Peyer's patch (tissue), 4 donors: ENCODE measurements at regions not wholly inside any gene's neighbourhood (a gene's known extent, or its start where the extent isn't known, plus 50 kb on each side); places are given as distances from the start of the nearest gene placed in this dataset.

ENCODE experiments used
- DNase-seq, 3 donors: peaks; one replicate each; pipeline ENCODE4 v3.0.0-alpha.2; 2017 to 2019
- H3K27ac ChIP-seq, 4 donors: fragments of 200-600 bp; sonication (generic); one replicate each; pipeline ENCODE4 v1.5.1; 2016 to 2019
- H3K27me3 ChIP-seq, 2 donors: fragments of 200-600 bp; sonication (generic); one replicate each; pipeline ENCODE4 v1.5.1; 2019
- H3K36me3 ChIP-seq, 3 donors: fragments of 200-600 bp; sonication (generic); one replicate each; pipeline ENCODE4 v1.5.1; 2016 to 2019
- H3K4me1 ChIP-seq, 4 donors: fragments of 200-600 bp; sonication (generic); one replicate each; pipeline ENCODE4 v1.5.1; 2016 to 2019
- H3K4me3 ChIP-seq, 4 donors: fragments of 200-600 bp; sonication (generic); 1 replicate in 3 of 4; 2 replicates in 1 of 4; pipeline ENCODE4 v1.5.1; 2016 to 2019; ENCODE audit warnings: mild to moderate bottlenecking in 1 of 4
- H3K9me3 ChIP-seq, 4 donors: fragments of 200-600 bp; sonication (generic); one replicate each; pipeline ENCODE4 v1.5.1; 2016 to 2019; ENCODE audit warnings: mild to moderate bottlenecking in 1 of 4
- POLR2A ChIP-seq, 2 donors: fragments of 450-650 bp; IDR thresholded peaks; one replicate each; pipeline ENCODE4 v1.5.1; 2017; ENCODE audit warnings: antibody characterized with exemption in 2 of 2, mild to moderate bottlenecking in 2 of 2, moderate library complexity in 2 of 2
- TF ChIP-seq, protein P1 (sequence below), 6 experiments: fragments of 450-650 bp in 4 of 6; fragments of 200-600 bp in 2 of 6; sonication (generic) in 1 of 6; IDR thresholded peaks; one replicate each; pipeline ENCODE4 v1.5.1; 2017 to 2019; ENCODE audit warnings: antibody characterized with exemption in 6 of 6, mild to moderate bottlenecking in 3 of 6, moderate library complexity in 1 of 6

DNA sequence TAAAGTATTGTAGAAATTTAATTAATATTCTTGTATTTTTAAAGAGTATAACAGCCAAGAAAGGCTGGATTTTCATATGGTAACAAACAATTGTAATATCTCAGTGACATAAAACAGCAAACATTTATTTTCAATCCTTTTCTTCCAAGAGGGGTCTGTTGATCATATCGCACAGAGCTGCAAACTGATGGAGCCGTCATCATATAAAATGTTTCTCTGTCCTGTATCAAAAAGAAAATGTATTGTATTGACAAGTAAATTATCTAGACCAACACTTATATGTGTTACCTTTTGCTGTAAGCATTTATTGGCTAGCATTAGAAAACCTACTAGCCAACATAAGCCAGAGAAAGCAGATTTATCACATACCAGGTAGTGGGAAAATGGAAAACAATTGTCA lies 2861.4 kb upstream of the PCDH20 start:
- no peaks in the 10 kb centered on the region for H3K36me3 ChIP-seq
- no peaks in the 10 kb centered on the region for H3K4me1 ChIP-seq
- H3K9me3 ChIP-seq = peaks cover 0 to 2% (median 0%) of the 10 kb centered on the region in 4 donors
- no peak overlapping the region for H3K4me3 ChIP-seq
- no peaks in the 10 kb centered on the region for H3K27me3 ChIP-seq
- no peak for DNase-seq
- no peak for TF ChIP-seq POLR2A (IDR thresholded peaks at IDR 0.05)
- TF ChIP-seq, protein P1, sequence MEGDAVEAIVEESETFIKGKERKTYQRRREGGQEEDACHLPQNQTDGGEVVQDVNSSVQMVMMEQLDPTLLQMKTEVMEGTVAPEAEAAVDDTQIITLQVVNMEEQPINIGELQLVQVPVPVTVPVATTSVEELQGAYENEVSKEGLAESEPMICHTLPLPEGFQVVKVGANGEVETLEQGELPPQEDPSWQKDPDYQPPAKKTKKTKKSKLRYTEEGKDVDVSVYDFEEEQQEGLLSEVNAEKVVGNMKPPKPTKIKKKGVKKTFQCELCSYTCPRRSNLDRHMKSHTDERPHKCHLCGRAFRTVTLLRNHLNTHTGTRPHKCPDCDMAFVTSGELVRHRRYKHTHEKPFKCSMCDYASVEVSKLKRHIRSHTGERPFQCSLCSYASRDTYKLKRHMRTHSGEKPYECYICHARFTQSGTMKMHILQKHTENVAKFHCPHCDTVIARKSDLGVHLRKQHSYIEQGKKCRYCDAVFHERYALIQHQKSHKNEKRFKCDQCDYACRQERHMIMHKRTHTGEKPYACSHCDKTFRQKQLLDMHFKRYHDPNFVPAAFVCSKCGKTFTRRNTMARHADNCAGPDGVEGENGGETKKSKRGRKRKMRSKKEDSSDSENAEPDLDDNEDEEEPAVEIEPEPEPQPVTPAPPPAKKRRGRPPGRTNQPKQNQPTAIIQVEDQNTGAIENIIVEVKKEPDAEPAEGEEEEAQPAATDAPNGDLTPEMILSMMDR (IDR thresholded peaks at IDR 0.05) = no peak
- no peak overlapping the region for H3K27ac ChIP-seq

DNA sequence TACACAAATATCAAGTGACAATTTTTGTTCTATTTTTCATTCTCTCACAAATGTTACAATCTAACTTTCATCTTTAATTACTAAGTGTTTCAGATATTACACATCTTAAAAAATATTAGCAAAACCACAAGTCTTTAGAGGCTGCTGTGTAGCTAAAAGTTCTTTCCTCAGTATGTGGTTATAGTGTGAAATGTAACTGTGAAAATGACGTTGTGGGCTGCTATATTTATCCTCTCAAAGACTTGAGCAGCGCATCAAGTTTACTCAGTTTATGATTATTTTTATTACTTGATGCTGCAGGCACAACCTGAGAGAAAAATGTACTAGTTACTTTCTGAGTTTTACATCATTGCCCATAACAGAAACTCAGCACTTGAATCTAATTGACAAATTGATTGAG lies 2860.6 kb upstream of the PCDH20 start:
- no peak for DNase-seq
- Histone ChIP-seq H3K36me3 (no peaks in the 10 kb centered on the region), H3K4me3 (no peak overlapping the region), H3K27me3 (no peaks in the 10 kb centered on the region), H3K27ac (no peak overlapping the region), H3K9me3 (peaks cover 0 to 5% (median 0%) of the 10 kb centered on the region in 4 donors), H3K4me1 (no peaks in the 10 kb centered on the region)
- TF ChIP-seq POLR2A (IDR thresholded peaks at IDR 0.05) = no peak
- TF ChIP-seq, protein P1 (IDR thresholded peaks at IDR 0.05) = no peak

DNA sequence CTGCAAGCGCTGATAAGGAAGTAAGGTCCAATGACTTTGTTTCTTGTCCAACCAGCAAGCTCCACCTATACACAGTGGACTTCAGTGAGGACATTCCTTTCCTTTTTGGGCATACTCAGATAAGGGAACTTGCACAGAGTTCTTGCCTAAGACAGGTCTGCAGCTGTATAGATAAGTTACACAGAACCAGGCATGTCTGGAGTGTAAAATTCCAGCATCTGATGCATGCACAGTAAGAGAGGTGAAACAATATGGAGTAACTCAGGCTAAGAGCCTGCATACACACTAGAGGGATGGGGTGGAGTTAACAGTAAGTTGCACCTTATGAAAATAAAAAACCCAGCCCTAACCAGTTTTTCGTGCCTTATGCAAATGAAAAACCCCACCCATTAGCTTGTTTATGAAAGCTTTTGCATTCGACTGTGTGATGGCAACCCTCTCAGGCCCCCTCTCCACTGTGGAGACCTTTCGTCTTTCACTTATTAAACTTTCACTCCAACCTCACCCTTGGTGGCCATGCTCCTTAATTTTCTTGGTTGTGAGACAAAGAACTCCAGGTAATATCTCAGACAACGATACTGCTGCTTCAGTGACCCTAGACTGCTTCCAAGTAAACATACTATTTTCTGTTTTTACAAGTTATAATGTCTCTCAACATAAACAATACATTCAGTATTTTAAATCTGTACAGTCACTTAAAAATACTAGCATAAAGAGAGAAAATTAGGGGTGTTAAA lies 2859.0 kb upstream of the PCDH20 start:
- Histone ChIP-seq H3K4me3 (no peak overlapping the region), H3K27me3 (no peaks in the 10 kb centered on the region), H3K4me1 (no peaks in the 10 kb centered on the region), H3K9me3 (peaks cover 0 to 5% (median 0%) of the 10 kb centered on the region in 4 donors), H3K27ac (no peak overlapping the region), H3K36me3 (no peaks in the 10 kb centered on the region)
- DNase-seq = no peak
- TF ChIP-seq POLR2A (IDR thresholded peaks at IDR 0.05) = no peak
- TF ChIP-seq, protein P1 (IDR thresholded peaks at IDR 0.05) = no peak

DNA sequence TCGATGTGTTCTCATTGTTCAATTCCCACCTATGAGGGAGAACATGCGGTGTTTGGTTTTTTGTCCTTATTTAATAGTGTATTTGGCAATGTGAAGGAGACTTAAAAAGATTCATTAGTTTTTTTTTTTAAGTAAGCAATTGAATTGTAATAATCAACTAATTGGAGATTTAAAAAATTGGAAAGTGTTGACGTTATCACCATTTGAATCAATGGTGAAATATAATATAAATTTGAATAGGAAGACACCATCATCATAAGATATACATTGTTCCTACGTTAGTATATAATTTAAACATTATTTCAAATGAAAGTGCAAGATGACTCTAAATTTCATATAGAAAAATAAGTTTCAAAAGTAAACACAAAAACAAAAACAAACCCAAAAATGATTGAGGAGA lies 2858.1 kb upstream of the PCDH20 start:
- Histone ChIP-seq H3K27ac (no peak overlapping the region), H3K36me3 (no peaks in the 10 kb centered on the region), H3K4me3 (no peak overlapping the region), H3K9me3 (peaks cover 0 to 5% (median 0%) of the 10 kb centered on the region in 4 donors), H3K4me1 (no peaks in the 10 kb centered on the region), H3K27me3 (no peaks in the 10 kb centered on the region)
- TF ChIP-seq POLR2A (IDR thresholded peaks at IDR 0.05) = no peak
- TF ChIP-seq, protein P1 (IDR thresholded peaks at IDR 0.05) = no peak
- DNase-seq = no peak

DNA sequence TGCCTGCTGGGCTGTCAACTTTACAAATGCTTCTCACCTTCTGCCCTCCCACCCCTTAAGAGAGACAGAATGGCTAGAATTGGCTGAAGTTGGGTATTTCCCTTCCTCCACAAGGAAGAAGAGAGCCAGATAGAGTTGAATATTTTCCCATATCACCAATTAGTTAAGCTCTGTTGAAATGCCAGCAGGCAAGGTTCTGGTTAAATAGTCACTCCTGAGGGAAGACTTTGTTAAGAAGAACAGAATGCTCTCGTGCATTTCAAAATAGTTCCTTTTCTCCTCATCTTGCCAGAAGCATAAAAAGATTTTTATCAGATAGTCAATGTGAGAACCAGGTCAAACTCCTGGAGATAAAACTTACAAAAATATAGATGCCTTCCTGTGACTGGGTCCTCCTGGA lies 2857.0 kb upstream of the PCDH20 start:
- Histone ChIP-seq H3K36me3 (no peaks in the 10 kb centered on the region), H3K4me1 (no peaks in the 10 kb centered on the region), H3K27me3 (no peaks in the 10 kb centered on the region), H3K27ac (no peak overlapping the region), H3K4me3 (no peak overlapping the region), H3K9me3 (peaks cover 0 to 5% (median 0%) of the 10 kb centered on the region in 4 donors)
- TF ChIP-seq POLR2A (IDR thresholded peaks at IDR 0.05) = no peak
- TF ChIP-seq, protein P1 (IDR thresholded peaks at IDR 0.05) = no peak
- no peak for DNase-seq
